NOMO-1 treated with DMSO at 0.1 percent for 48 hours (cell line): ENCODE measurements at regions not wholly inside any gene's neighbourhood (a gene's known extent, or its start where the extent isn't known, plus 50 kb on each side); places are given as distances from the start of the nearest gene placed in this dataset.

ENCODE experiments used
- DNase-seq: peaks from one replicate; lab custom pipeline; 2025; ENCODE audit not compliant: unreplicated experiment; lab: John Stamatoyannopoulos, UW

DNA sequence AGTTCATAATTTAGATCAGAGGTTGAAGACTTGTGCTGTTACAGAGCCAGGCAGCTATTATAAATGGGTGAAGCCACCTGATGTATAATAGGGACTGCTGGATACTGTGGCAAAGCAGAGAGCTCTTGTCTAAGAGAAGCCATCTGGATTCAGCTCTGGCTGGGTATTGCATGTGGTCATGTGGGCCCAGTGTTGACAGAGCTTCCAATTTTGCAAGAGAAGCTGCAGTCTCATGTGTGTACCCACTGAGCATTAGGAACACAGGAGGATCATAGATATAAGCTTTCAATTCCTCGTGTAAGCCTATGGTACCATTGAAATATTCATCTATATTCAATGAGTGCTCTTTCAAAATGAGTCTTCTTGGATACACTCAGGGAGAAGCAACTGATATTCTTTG lies 303.9 kb upstream of the SLCO3A1 start:
- no peak for DNase-seq

DNA sequence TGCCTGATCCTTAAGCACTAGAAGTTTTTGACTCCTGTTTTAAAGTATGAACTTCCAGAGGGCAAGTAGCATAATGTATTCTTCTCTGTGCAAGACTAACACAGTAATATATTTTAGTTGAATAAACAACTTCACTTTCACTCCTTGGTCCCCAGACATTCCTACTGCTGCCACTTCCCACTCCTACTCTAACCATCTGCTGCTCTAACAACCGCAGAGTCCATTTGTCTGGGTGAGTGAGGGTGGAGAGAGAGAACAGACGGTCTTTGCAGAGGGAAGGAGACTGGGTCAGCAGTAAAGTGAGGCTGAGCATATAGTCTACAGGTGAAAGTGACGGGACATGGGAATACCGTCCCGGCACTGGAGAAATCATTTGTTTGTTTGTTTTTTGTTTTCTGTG lies 301.0 kb upstream of the SLCO3A1 start:
- DNase-seq: no peak

DNA sequence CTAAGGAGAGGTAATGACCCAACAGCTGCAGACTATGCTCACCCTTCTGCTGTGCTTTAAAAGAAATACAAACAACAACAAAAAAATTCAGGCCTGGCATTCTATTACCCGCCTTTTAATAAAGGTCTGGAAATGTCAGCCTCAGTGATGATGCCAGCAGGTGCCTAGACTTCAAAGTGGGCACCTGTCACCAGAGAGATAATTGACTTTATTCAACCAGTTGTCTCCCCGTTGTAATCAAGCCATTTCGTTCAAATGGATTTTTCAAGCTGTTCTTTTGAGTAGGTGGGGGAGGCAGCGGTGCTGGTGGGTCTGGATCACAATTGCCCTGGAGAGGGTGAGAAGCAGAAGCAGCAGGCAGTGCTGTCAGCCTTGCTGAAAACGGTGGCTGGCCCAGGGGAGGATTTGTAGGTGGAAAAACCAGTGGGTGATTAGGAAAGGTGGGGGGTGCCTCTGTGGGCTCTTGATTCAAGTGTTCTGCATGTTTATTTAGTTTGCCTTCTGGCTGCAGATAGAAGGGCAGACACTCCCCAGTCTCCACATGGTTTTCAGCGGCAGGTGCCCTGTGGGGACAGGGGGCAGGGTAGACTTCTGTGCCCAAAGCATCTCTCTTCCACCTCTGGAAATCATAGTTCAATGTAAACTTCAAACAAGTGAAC lies 300.2 kb upstream of the SLCO3A1 start:
- no peak for DNase-seq

DNA sequence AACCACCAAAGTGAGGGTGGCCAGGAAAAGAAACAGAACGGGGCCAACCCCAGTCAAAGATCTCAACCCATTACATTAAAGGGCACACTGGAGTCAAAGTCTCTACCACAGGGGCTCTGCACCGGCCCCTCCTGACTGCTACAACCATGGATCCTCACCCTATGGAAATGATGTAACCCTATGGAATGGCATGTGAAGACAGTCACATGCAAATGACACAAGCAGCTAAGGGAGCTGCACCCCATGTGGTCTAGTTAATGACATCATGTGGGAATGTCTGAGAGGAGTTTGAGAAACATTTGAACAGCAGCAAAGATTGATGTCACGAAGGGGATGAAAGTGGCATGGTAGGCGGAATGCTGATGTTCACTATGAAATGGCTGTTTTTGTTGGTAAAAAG lies 298.2 kb upstream of the SLCO3A1 start:
- no peak for DNase-seq

DNA sequence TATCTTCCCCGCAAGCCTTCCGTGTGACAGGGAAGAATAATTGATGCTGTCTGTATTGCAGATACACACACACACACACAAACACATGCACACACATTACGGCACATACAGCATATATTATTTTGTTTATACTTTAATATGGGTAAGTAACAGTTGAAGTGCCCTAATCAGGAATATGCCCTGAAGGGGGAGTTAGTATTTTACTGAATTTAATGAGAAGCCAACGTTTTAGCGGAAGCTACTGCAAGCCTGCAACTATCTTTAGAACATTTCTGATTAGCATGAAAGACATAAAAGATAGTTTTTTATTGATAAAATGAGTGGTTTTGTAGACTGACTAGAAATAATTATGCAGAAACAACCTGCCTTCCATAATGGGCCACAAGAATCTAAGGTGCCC lies 296.6 kb upstream of the SLCO3A1 start:
- no peak for DNase-seq

DNA sequence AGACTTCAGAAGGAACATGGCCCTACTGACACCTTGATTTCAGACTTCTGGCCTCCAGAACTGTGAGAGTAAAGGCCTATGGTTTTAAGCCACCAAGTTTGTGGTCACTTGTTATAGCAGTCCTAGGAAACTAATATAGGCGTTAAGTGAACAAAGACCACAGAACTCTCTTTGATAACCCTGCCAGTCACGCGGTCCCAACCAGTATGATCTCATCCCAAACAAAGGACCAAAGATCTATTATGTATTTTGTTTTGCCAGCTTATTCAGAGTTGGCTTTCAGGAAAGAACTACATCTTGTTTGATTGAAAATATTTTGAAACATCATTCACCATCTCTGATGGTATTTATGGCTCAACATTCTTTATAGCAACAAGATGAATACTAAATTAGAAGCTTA lies 294.4 kb upstream of the SLCO3A1 start:
- no peak for DNase-seq

DNA sequence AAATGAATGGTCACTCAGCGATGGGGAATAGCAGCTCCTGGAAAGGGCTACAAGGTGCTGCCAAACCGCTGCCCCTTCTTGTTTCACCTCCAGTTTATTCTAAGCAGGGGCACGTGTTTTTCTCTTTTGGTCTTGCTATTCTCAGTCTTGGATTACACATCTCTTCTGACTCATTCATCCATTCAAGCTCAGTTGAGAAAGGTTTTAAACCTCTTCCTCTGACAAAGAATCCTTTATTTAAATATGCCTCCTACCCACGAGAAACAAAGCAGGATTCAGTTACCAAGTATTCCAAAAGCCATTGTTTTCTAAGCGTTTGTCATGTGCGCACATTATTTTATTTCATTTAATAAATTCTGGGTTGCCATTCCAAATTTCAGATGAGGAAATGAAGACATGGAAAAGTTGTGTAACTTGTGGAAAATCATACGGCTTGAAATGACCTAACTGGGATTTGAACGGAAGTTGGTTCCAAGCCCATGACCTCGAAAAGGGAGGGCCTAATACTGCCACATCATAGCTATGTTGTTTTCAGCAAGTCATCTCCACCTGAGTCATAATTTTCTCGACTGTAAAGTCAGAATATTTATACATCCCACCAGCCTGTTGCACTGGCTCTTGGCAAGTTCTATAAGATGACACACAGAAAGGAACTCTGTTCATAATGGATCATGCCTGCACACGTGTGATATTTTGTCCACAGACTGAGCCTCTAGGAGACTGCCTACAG lies 292.0 kb upstream of the SLCO3A1 start:
- DNase-seq: no peak

DNA sequence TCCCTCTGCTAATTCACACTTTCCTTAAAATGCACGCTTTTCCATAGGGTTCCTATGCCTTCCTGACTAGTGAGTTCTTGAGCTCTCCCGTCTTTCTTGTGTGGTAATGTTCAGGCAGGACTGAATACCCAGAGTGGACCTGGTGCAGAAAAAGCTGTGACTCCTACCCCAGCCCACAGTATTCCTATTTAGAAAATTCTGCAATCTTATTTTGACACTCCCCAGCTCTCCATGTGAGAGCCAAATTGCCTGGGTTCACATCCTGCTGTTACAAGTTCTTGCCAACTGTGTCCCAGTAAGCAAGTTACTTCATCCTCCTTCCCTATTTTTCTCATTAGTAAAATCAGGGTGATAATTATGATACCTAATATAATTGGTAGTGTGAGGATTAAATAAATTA lies 290.8 kb upstream of the SLCO3A1 start:
- DNase-seq: no peak

DNA sequence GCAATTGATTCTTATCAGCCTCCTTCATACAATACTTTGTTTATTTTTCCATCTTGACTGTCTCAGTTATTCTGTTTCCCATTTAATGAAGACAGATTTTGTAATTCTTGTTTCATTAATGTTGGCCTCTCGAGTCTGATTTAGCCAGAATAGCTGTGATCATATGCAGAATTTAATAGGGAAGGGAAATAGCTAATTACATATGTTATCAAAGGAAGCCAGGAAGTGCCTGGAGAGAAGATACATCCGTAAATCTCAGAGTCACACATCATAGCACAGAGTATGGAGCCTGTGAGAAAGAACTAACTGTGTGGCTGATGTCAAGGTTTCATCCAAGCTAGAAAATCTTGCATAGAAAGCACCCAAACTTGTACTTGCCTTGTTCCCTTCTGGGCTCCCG lies 288.9 kb upstream of the SLCO3A1 start:
- no peak for DNase-seq

DNA sequence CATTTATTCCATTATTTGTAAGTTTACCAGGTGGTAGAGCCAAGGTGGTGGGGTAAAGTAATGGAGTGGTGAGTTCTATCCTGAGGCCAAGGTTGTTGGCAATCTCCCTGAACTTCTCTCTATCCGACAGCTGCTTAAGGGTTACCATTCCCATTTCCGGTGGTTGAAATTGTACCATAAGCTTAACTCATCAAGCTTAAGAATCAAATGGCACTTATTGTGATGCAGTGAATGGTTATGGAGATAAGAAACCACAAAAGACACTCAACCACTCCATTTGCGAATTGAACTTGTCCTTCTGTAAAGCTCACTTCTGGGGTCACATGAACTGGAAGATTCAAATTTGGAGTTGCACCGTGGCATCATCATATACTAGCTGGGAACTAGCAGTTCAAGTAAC lies 287.4 kb upstream of the SLCO3A1 start:
- no peak for DNase-seq

DNA sequence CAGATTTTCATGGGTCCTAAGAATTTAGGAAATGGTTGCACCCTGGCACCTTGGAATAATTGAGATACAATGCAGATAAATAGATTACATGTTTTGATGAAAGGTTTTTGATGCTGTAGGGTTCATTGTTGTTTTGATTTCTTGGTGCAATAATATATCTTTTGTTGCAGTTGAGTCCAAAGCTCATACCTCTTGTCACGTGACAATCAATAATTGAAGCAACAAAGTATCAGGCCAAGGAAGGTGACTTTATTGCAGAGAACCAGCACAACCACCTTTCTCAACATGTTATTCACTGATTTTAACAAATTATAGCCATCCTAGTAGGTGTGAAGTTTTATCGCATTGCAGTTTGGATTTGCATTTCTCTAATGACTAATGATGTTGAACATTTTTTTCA lies 285.5 kb upstream of the SLCO3A1 start:
- no peak for DNase-seq

DNA sequence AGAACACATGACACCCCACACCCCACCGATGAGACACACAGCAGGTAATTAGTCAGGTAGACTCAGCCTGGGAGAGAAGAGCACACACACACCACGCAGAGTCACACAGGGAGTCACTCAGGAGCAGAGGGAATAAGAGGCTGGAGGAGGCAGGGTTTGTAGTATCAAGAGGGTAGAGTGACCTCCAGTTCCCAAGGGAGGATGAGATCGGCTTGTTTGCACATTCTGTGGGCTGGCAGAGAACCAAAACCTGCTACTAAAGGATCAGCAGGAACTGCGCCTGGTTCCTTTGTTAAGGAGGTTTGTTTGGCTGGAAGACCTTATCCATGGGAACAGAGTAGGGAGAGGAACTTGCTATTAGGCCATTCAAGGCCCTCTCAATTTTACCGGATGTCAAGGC lies 281.4 kb upstream of the SLCO3A1 start:
- no peak for DNase-seq

DNA sequence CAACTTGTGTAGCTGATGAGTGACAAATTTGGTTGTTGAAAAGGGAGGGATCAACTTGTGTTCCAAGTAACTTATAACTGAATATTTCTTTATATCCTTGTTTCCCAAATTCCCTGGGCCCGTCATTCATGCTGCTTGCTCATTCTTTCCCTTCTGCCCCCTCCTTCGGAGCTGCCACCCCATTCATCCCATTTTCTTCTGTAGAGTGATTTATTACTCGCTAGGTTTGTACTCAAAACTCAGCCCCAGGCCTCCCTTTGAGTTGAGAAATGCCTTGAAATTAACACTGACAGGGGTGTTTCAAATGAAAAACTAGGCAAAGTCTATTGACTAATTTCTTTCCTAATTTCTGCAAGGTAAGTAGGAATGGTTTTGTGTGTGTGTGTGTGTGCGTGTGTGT lies 277.4 kb upstream of the SLCO3A1 start:
- DNase-seq: no peak

DNA sequence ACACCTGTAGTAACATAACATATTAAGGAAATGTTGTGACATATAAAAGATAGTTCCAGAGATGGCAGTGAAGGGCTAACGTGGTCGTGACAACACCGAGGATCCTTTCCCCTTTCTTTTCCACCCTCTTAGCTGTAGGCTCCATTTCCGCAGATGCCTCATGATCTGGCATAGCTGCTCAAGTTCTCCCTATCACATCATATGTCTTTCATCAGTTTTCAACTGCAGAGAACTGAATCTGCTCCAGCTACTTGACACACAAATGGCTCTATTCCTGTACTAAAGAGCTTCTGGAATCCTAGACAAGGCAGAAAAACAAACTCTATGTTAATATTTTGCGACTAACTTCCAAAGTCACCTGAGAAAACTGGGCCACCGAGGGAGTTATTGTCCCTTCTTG lies 275.0 kb upstream of the SLCO3A1 start:
- DNase-seq: no peak

DNA sequence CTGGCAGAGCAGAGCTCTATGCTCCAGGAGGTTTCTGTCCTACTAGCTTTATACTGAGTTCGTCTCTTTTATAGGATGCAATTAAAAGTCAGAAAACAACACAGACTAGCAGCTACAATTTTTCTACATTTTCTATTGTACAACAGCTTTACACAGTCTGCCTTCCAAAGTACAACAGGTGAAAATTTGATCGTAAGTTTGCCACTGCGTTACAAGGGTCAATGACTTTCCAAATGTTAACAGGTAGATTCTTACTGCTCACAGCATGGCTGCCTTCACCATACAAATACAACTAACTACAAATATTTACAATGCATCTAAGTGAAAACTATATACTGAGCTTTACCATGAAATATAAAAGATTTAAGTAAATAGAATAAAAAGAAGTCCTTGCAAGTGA lies 268.6 kb upstream of the SLCO3A1 start:
- no peak for DNase-seq

DNA sequence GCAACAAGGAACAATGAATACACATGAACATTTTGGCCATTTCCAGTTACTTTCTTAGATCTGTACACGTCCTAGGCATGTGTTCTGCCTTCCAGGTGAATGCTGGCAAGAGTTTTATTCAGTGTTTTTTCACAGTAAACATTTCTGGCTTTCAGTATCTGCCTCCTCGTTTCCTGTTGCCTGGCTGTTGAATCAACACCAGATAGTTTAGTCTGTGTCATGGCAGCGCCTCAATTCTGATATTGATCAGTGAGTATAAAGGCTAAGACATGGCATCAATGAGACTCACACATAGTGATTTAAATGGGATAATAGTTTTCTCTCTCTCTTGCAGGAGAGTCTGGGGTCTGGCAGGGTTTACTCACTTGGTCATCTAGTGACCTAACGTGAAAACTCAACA lies 266.9 kb upstream of the SLCO3A1 start:
- DNase-seq: no peak

DNA sequence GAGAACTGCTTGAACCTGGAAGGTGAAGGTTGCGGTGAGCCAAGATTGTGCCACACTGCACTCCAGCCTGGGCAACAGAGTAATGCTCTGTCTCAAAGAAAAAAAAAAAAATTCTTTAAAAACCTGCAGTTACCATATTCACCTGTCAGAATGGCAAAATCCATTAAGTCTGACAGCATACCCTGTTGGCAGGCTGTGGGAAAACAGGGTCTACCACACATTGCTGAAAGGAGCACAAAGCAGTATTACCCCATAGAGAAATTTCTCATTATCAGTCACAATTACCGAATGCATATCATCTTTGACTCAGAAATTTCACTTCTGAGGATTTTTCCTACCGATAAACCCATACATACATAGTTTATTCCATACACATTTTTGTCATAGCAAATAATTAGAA lies 264.1 kb upstream of the SLCO3A1 start:
- no peak for DNase-seq

DNA sequence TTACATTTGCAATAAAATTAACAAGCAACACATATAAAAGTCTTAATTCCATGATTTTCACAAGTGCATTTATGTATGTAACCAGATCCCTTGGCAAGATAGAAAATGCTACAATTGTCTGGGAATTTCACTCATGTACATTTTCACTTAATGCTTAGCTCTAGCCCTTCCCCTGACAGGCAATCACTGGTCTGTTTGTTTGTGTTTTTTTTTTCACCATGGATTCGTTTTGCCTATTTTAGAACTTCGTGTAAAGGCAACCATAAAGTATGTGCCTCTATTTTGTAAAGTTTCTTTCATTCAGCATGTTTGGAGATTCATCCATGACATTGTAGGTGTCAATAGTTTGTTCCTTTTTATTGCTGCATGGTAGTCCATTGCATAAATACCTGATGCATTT lies 260.9 kb upstream of the SLCO3A1 start:
- no peak for DNase-seq

DNA sequence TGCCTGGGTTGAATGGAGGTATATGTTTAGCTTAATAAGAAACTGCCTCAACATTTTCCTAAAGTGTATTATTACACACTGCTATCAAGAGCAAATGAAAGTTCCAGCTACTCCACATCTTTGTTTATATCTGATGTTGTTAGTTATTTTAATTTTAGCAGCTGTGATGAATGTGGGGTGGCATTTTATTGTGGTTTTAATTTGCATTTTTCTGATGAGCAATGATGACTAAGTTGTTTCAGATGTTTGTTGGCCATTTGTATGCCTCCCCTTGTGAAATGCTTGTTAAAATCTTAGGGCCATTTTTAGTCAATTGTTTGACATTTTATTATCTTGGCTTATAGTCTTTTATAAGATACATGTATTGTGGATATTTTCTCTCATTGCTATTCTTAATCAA lies 260.4 kb upstream of the SLCO3A1 start:
- DNase-seq: no peak

DNA sequence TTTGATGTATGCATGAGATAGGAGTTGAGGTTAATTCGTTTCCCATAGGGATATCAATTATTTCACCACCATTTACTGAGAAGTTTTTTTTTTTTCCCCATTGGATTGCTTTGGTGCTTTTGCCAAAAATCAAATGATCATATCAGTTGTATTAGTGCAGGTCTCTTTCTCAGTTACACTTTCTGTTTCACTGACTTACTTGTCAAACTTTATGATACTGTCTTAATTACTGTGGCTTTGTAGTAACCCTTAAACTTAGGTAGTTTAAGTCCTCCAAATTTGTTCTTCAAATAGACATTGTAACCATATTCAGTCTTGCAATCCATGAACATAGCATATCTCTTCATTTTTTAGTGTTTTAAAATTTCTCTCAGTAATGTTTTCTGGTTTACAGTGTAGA lies 259.9 kb upstream of the SLCO3A1 start:
- DNase-seq: no peak

DNA sequence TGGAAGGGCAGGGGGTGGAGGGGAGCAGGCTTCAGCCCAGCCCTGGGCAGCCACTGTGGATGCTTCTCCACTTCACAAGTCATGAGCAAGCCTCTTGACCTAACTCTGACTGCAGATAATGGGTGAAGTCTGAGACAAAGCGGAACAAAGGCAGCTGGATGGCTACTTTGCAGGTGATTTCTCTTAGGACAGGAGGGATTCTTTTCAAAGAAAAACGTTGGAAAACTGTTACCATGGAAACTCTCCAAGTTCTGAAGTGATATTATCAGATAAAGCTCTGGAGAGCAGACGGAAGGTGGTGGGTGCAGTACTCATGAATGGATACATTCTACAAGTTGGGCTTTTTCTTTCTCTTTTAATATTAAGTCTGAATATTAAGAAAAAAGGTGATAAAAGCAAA lies 254.2 kb upstream of the SLCO3A1 start:
- no peak for DNase-seq

DNA sequence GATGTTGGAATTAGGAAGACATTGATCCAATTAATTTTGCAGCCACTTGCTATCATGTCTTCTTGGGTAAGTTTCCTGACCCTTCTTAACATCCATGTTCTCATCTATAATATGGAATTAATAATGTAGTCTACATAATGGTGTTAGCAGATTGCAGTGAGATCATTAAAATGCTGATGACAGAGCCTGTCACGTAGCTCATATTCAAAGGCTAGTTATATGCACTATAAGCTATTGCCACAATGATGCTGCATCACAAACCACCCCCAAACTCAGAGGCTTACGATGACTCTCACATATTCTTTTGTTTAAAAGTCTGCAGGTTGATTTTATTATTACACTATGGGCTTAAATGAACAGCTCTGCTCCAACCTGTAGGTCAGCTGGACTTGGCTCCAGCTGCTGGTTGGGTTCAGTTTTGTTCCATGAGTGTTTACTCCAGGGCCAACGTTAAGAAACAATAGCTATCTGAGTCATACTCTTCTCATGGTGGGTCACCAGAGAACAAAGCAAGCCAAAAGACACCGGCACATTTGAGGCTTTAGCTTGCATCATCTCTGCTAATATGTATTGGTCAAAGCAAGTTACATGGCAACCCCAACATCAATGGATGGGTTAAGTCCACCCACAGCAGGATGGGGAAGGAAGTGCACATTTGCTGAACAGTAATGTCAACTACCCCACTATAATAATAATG lies 250.0 kb upstream of the SLCO3A1 start:
- DNase-seq: no peak

DNA sequence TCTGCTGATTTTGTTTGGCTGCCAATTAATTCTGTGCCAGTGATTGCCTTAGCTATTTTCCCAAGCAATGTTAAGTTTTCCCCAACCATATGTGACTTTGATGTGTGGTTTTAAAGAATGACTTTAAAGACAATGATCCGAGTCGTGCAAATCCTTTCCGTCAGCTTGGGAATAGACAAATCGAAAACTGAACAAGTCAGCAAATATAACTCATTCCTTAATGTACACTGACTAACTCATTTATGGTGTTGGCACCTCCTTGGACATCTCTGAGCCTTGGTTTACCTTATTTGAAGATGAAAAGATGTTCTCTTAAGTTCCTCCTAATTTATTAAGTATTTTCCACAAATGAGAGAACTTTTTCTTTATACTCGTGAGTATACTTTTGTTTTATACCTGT lies 249.4 kb upstream of the SLCO3A1 start:
- no peak for DNase-seq
